Caco-2 (cell line): ENCODE measurements at regions not wholly inside any gene's neighbourhood (a gene's known extent, or its start where the extent isn't known, plus 50 kb on each side); places are given as distances from the start of the nearest gene placed in this dataset.

Experiments
- BruUV-seq: library from RNA; stranded (reverse); fragments of 400-500 nt; replicated peaks from 2 replicates; lab custom pipeline; 2021; lab: Mats Ljungman, UMichigan
- CTCF ChIA-PET: fragments of 300-600 bp; sonication (Branson Sonifier 250); formaldehyde crosslinking; loops from one replicate; lab custom pipeline; 2022; ENCODE audit warnings: antibody characterized with exemption; lab: Charles Lee
- POLR2A ChIA-PET: fragments of 300-600 bp; sonication (Branson Sonifier 250); formaldehyde crosslinking; loops from one replicate; lab custom pipeline; 2022; ENCODE audit warnings: antibody characterized with exemption; lab: Charles Lee
- DNase-seq, 2 experiments: peaks; one replicate each; pipeline versions ENCODE4 v3.0.0 to v3.0.0-alpha.2; 2020 to 2022
- H3K27me3 ChIP-seq: replicated peaks from 2 replicates; pipeline ENCODE4 v1.6.0; 2011; ENCODE audit warnings: low read length; ENCODE audit not compliant: control insufficient read depth, insufficient read depth
- H3K36me3 ChIP-seq: 2 replicates; pipeline ENCODE4 v1.5.1; 2011; ENCODE audit warnings: low read length; ENCODE audit not compliant: control insufficient read depth, insufficient read depth
- H3K4me1 ChIP-seq: fragments of 250-450 bp; sonication (Bioruptor Pico); 2 replicates; pipeline ENCODE4 v1.5.1; 2020; ENCODE audit warnings: mild to moderate bottlenecking
- H3K4me3 ChIP-seq: 2 replicates; pipeline ENCODE4 v1.5.1; 2011; ENCODE audit warnings: low read depth, mild to moderate bottlenecking, control low read depth, low read length
- H3K9me3 ChIP-seq: fragments of 250-450 bp; sonication (Bioruptor Pico); 2 replicates; pipeline ENCODE4 v1.5.1; 2020; ENCODE audit warnings: mild to moderate bottlenecking, moderate library complexity
- H3K27ac Mint-ChIP-seq: one replicate; pipeline ENCODE4 v1.8.0; 2022; ENCODE audit warnings: mixed read lengths; ENCODE audit not compliant: unreplicated experiment
- H3K27me3 Mint-ChIP-seq: one replicate; pipeline ENCODE4 v1.8.0; 2022; ENCODE audit warnings: mixed read lengths; ENCODE audit not compliant: insufficient read depth, unreplicated experiment
- H3K36me3 Mint-ChIP-seq: one replicate; pipeline ENCODE4 v1.8.0; 2022; ENCODE audit warnings: mild to moderate bottlenecking, mixed read lengths; ENCODE audit not compliant: insufficient read depth, unreplicated experiment
- H3K4me1 Mint-ChIP-seq: one replicate; pipeline ENCODE4 v1.8.0; 2022; ENCODE audit warnings: low read depth, mixed read lengths; ENCODE audit not compliant: unreplicated experiment
- H3K4me3 Mint-ChIP-seq: one replicate; pipeline ENCODE4 v1.8.0; 2022; ENCODE audit warnings: mild to moderate bottlenecking, moderate library complexity, mixed read lengths; ENCODE audit not compliant: unreplicated experiment
- H3K9me3 Mint-ChIP-seq: one replicate; pipeline ENCODE4 v1.8.0; 2022; ENCODE audit warnings: mixed read lengths; ENCODE audit not compliant: unreplicated experiment
- intact Hi-C: fragments of 100-400 bp; cut with micrococcal nuclease; formaldehyde crosslinking; loops from one replicate; pipeline ENCODE4 v1.10.0; 2022; ENCODE audit not compliant: unreplicated experiment
- TF ChIP-seq, protein P1 (sequence below), 2 experiments: fragments of 200-600 bp in 1 of 2; IDR thresholded peaks; 1 replicate in 1 of 2; 2 replicates in 1 of 2; pipeline versions ENCODE4 v1.5.1 to v1.8.0; 2011 to 2022; ENCODE audit warnings: antibody characterized with exemption in 1 of 2, control low read depth in 1 of 2, inconsistent platforms in 1 of 2, low read depth in 1 of 2, low read length in 1 of 2, mild to moderate bottlenecking in 1 of 2, moderate library complexity in 1 of 2; ENCODE audit not compliant: insufficient read depth in 1 of 2, severe bottlenecking in 1 of 2, unreplicated experiment in 1 of 2

DNA sequence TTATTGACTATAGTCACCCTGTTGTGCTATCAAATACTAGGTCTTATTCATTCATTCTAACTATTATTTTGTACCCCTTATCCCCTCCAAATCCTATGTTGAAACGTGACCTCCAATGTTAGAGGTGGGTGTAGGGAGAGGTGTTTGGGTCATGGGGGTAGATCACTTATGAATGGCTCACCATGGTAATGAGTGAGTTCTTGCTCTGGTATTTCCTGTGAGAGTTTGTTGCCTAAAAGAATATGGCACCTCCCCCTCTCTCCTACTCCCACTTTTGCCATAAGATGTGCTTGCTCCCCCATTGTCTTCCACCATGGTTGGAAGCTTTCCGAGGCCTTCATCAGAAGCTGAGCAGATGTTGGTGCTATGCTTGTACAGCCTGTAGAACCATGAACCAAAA lies 59.3 kb upstream of the BRD7 start:
- intact Hi-C loops, result no loop called here
- BruUV-seq, result no TSS peak
- H3K9me3 ChIP-seq, result no peaks in the 10 kb centered on the region
- TF ChIP-seq, protein P1, sequence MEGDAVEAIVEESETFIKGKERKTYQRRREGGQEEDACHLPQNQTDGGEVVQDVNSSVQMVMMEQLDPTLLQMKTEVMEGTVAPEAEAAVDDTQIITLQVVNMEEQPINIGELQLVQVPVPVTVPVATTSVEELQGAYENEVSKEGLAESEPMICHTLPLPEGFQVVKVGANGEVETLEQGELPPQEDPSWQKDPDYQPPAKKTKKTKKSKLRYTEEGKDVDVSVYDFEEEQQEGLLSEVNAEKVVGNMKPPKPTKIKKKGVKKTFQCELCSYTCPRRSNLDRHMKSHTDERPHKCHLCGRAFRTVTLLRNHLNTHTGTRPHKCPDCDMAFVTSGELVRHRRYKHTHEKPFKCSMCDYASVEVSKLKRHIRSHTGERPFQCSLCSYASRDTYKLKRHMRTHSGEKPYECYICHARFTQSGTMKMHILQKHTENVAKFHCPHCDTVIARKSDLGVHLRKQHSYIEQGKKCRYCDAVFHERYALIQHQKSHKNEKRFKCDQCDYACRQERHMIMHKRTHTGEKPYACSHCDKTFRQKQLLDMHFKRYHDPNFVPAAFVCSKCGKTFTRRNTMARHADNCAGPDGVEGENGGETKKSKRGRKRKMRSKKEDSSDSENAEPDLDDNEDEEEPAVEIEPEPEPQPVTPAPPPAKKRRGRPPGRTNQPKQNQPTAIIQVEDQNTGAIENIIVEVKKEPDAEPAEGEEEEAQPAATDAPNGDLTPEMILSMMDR (IDR thresholded peaks at IDR 0.05; ENCODE audit: insufficient read depth in 1 of 2, low read depth in 1 of 2, low read length in 1 of 2, severe bottlenecking in 1 of 2, unreplicated experiment in 1 of 2), result no peak
- peaks cover 6% of the 10 kb centered on the region for H3K4me1 ChIP-seq
- no peak overlapping the region for H3K4me3 Mint-ChIP-seq
- ChIA-PET POLR2A (no interaction called here), CTCF (no interaction called here)
- H3K4me3 ChIP-seq, result no peak overlapping the region
- peaks cover 6% of the 10 kb centered on the region for H3K4me1 Mint-ChIP-seq
- H3K36me3 ChIP-seq, result no peaks in the 10 kb centered on the region
- DNase-seq, result no peak
- H3K27me3 Mint-ChIP-seq, result no peaks in the 10 kb centered on the region
- H3K27me3 ChIP-seq, result no peaks in the 10 kb centered on the region
- no peak overlapping the region for H3K27ac Mint-ChIP-seq
- no peaks in the 10 kb centered on the region for H3K36me3 Mint-ChIP-seq
- peaks cover 8% of the 10 kb centered on the region for H3K9me3 Mint-ChIP-seq

DNA sequence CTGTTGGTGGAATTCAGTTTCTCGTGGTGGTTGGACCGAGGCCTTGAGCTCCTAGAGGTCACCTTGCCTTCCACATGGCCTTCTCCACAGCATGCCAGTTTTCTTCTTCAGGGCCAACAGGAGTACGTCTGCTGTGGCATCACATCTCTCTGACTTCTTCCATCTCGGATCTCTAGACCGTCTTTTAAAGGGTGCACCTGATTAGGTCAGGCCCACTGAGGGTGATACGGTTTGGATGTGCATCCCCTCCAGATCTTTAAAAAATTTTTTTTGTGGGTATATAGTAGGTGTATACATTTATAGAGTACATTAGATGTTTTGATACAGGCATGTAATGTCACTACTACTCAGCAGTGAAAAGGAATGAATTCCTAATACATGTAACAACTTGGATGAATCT lies 58.3 kb upstream of the BRD7 start:
- DNase-seq, result no peak
- Mint-ChIP-seq H3K9me3 (peaks cover 8% of the 10 kb centered on the region), H3K4me3 (no peak overlapping the region), H3K27me3 (no peaks in the 10 kb centered on the region), H3K36me3 (no peaks in the 10 kb centered on the region), H3K4me1 (peaks cover 6% of the 10 kb centered on the region), H3K27ac (no peak overlapping the region)
- CTCF ChIA-PET, result no interaction called here
- Histone ChIP-seq H3K4me1 (peaks cover 6% of the 10 kb centered on the region), H3K36me3 (no peaks in the 10 kb centered on the region), H3K4me3 (no peak overlapping the region), H3K27me3 (no peaks in the 10 kb centered on the region), H3K9me3 (no peaks in the 10 kb centered on the region)
- POLR2A ChIA-PET, result no interaction called here
- intact Hi-C loops, result no loop called here
- TF ChIP-seq, protein P1 (IDR thresholded peaks at IDR 0.05; ENCODE audit: insufficient read depth in 1 of 2, low read depth in 1 of 2, low read length in 1 of 2, severe bottlenecking in 1 of 2, unreplicated experiment in 1 of 2), result no peak
- no TSS peak for BruUV-seq

DNA sequence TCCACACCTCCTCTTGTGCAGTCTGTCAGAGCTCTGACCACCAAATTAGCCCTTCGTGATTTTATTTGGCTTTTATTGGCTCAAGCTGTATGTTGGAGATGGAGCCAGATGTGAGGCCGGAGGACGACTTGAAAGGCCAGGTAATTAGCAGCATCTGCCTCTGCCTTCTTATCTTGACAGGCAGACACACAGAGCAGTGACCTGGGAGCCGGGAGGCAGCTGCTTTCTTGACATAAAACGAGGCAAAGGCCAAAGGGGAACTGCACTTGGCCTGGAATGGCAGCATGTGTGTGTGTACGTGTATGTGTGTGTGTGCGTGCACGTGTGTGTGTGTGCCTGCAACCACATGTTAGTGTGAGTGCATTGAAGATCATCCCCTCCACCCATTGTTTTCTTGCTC lies 56.9 kb upstream of the BRD7 start:
- ChIA-PET CTCF (no interaction called here), POLR2A (no interaction called here)
- Mint-ChIP-seq H3K4me1 (peaks cover 6% of the 10 kb centered on the region), H3K27me3 (no peaks in the 10 kb centered on the region), H3K27ac (no peak overlapping the region), H3K9me3 (peaks cover 1% of the 10 kb centered on the region), H3K4me3 (no peak overlapping the region), H3K36me3 (no peaks in the 10 kb centered on the region)
- no peaks in the 10 kb centered on the region for H3K27me3 ChIP-seq
- no peaks in the 10 kb centered on the region for H3K36me3 ChIP-seq
- no peak overlapping the region for H3K4me3 ChIP-seq
- no peaks in the 10 kb centered on the region for H3K9me3 ChIP-seq
- peaks cover 6% of the 10 kb centered on the region for H3K4me1 ChIP-seq
- DNase-seq, result peak; percentile 40 to 76
- no TSS peak for BruUV-seq
- intact Hi-C loops, result no loop called here
- TF ChIP-seq, protein P1 (IDR thresholded peaks at IDR 0.05; ENCODE audit: insufficient read depth in 1 of 2, low read depth in 1 of 2, low read length in 1 of 2, severe bottlenecking in 1 of 2, unreplicated experiment in 1 of 2), result no peak
